WERI-Rb-1 (cell line): ENCODE measurements at regions not wholly inside any gene's neighbourhood (a gene's known extent, or its start where the extent isn't known, plus 50 kb on each side); places are given as distances from the start of the nearest gene placed in this dataset.
"Not testable (repeated sequence)": the region's sequence is repeated elsewhere in the genome, so short reads cannot be mapped to it uniquely, and the experiment has no call there.

Source experiments
- DNase-seq: peaks from one replicate; pipeline ENCODE4 v3.0.0-alpha.2; 2020
- H3K27ac ChIP-seq: fragments of 250-450 bp; sonication (Bioruptor Pico); 2 replicates; pipeline ENCODE4 v1.5.1; 2020; ENCODE audit warnings: mild to moderate bottlenecking, moderate library complexity
- H3K27me3 ChIP-seq: fragments of 250-450 bp; sonication (Bioruptor Pico); 2 replicates; pipeline ENCODE4 v1.5.1; 2021; ENCODE audit warnings: mild to moderate bottlenecking, low read depth, moderate library complexity; ENCODE audit not compliant: insufficient read depth, severe bottlenecking
- H3K36me3 ChIP-seq: fragments of 250-450 bp; sonication (Bioruptor Pico); 2 replicates; pipeline ENCODE4 v1.5.1; 2020; ENCODE audit warnings: mild to moderate bottlenecking, moderate library complexity
- H3K4me3 ChIP-seq: 2 replicates; pipeline ENCODE4 v1.5.1; 2011; ENCODE audit warnings: low read depth, mild to moderate bottlenecking, control low read depth, low read length
- H3K9me3 ChIP-seq: fragments of 250-450 bp; sonication (Bioruptor Pico); 2 replicates; pipeline ENCODE4 v1.5.1; 2021; ENCODE audit warnings: mild to moderate bottlenecking, moderate library complexity; ENCODE audit not compliant: severe bottlenecking
- CTCF ChIP-seq: IDR thresholded peaks from 2 replicates; pipeline ENCODE4 v1.5.1; 2011; ENCODE audit warnings: low read depth, mild to moderate bottlenecking, control low read depth, inconsistent platforms, low read length

- no peak for TF ChIP-seq CTCF
- H3K36me3 ChIP-seq = no peaks in the 10 kb centered on the region
- no peak overlapping the region for H3K27ac ChIP-seq
- H3K4me3 ChIP-seq = no peak overlapping the region
- no peak for DNase-seq
- H3K9me3 ChIP-seq = no peaks in the 10 kb centered on the region
- H3K27me3 ChIP-seq = peaks cover 6% of the 10 kb centered on the region
These were observed 390.5 kb upstream of the CLEC14A start for GRCh38 chr14:38646391-38646790.

- not testable (repeated sequence) for H3K27me3 ChIP-seq, H3K4me3 ChIP-seq
These were observed 379.0 kb upstream of the CLEC14A start for GRCh38 chr14:38634913-38635312.

GRCh38 chr14:38629412-38629811, 373.5 kb upstream of the CLEC14A start:
- no peak for TF ChIP-seq CTCF
- Histone ChIP-seq H3K9me3 (no peaks in the 10 kb centered on the region), H3K4me3 (no peak overlapping the region), H3K36me3 (no peaks in the 10 kb centered on the region), H3K27me3 (peaks cover 13% of the 10 kb centered on the region), H3K27ac (no peak overlapping the region)
- DNase-seq = no peak

More at GRCh38 chr14:38634913-38635312, 379.0 kb upstream of the CLEC14A start:
- not testable (repeated sequence) for H3K36me3 ChIP-seq, DNase-seq, H3K9me3 ChIP-seq, H3K27ac ChIP-seq

GRCh38 chr14:38627163-38627562, 371.3 kb upstream of the CLEC14A start:
- Histone ChIP-seq H3K27ac (no peak overlapping the region), H3K9me3 (no peaks in the 10 kb centered on the region), H3K27me3 (peaks cover 9% of the 10 kb centered on the region), H3K36me3 (no peaks in the 10 kb centered on the region), H3K4me3 (no peak overlapping the region)
- TF ChIP-seq CTCF = no peak
- DNase-seq = no peak

GRCh38 chr14:38623661-38624060, 367.8 kb upstream of the CLEC14A start:
- H3K27me3 ChIP-seq = peaks cover 3% of the 10 kb centered on the region
- DNase-seq = no peak
- no peak overlapping the region for H3K4me3 ChIP-seq
- H3K36me3 ChIP-seq = no peaks in the 10 kb centered on the region
- H3K27ac ChIP-seq = no peak overlapping the region
- no peak for TF ChIP-seq CTCF
- no peaks in the 10 kb centered on the region for H3K9me3 ChIP-seq

GRCh38 chr14:38618514-38618913, 362.6 kb upstream of the CLEC14A start:
- DNase-seq = no peak
- peak; percentile 54 for TF ChIP-seq CTCF
- H3K27ac ChIP-seq = no peak overlapping the region
- H3K4me3 ChIP-seq = no peak overlapping the region
- no peaks in the 10 kb centered on the region for H3K36me3 ChIP-seq
- H3K27me3 ChIP-seq = peaks cover 20% of the 10 kb centered on the region
- no peaks in the 10 kb centered on the region for H3K9me3 ChIP-seq
